SK-N-SH treated with all-trans-retinoic acid at 6 μM for 48 hours (cell line): ENCODE measurements at regions not wholly inside any gene's neighbourhood (a gene's known extent, or its start where the extent isn't known, plus 50 kb on each side); places are given as distances from the start of the nearest gene placed in this dataset.

Experiments used
- CSDC2 ChIP-seq: fragments of 250-450 bp; sonication (Bioruptor Pico); IDR thresholded peaks from 2 replicates; pipeline ENCODE4 v1.5.0; 2020; ENCODE audit warnings: mild to moderate bottlenecking, moderate library complexity
- OSR1 ChIP-seq: fragments of 250-450 bp; sonication (Bioruptor Pico); IDR thresholded peaks from 2 replicates; pipeline ENCODE4 v1.8.0; 2022; ENCODE audit warnings: moderate library complexity, mild to moderate bottlenecking, inconsistent platforms
- PATZ1 ChIP-seq: fragments of 250-450 bp; sonication (Bioruptor Pico); IDR thresholded peaks from 2 replicates; pipeline ENCODE4 v1.8.0; 2020; ENCODE audit warnings: mild to moderate bottlenecking, moderate library complexity, borderline replicate concordance
- RARB ChIP-seq: fragments of 250-450 bp; sonication (Bioruptor Pico); IDR thresholded peaks from 2 replicates; pipeline ENCODE4 v1.8.0; 2021; ENCODE audit warnings: mild to moderate bottlenecking, moderate library complexity
- SNAI2 ChIP-seq: fragments of 250-450 bp; sonication (Bioruptor Pico); IDR thresholded peaks from 2 replicates; pipeline ENCODE4 v1.5.0; 2020; ENCODE audit warnings: mild to moderate bottlenecking, moderate library complexity
- ZFP3 ChIP-seq: fragments of 250-450 bp; sonication (Bioruptor Pico); IDR thresholded peaks from 2 replicates; pipeline ENCODE4 v1.5.0; 2020; ENCODE audit warnings: mild to moderate bottlenecking, moderate library complexity
- ZNF70 ChIP-seq: fragments of 450-650 bp; formaldehyde crosslinking; IDR thresholded peaks from 2 replicates; pipeline ENCODE4 v1.5.0; 2020; ENCODE audit warnings: mild to moderate bottlenecking, moderate library complexity

DNA sequence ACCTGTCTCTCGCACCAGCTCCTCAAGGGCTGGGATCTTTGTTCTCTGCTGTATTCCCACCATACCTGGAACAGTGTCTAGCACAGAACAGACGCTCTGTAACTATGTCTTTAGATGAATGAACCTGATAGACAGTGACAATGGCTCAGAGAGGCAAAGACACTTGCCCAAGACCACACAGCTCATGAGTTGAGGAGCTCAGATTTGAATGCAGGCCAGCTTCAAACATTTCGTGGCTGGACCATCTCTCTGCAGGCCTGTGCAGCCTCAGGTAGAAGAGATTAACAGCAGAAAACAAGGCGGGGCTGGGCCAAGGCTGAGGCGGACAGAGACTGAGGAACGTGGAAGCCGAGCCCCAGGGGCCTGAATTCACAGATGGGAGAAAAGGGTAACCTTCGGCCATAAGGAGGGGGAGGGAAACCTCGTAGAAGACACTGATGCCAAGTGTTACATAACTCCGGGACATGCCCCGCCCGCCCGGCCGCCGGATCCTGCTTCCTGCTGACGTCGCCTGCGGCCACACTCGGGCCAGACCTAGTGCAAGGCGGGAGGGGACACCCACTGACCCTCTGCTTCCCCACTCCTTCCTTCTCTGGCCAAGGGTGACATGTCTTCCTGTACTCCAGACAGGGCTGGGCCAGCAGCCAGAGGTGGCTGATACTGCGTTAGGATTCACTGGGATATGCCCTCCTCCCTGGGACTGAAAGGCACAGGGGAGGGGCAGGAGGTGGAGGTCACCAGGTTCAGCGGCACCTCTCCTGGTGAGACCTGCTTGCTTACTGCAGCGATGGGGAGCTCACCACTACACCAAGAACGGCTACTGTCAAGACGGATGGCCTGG, 86.8 kb downstream of the RFLNA start:
- TF ChIP-seq PATZ1 (CRISPR knock-in tag), result no peak
- TF ChIP-seq CSDC2 (CRISPR knock-in tag), result no peak
- TF ChIP-seq ZFP3 (CRISPR knock-in tag), result no peak
- TF ChIP-seq OSR1 (CRISPR knock-in tag), result no peak
- no peak for TF ChIP-seq ZNF70 (CRISPR knock-in tag)
- no peak for TF ChIP-seq RARB (CRISPR knock-in tag)
- no peak for TF ChIP-seq SNAI2 (CRISPR knock-in tag)
